Activated T-helper 1 cell treated with anti-CD3 and anti-CD28 coated beads, Interleukin-12 subunit alpha, Interleukin-12 subunit beta, Interleukin-2, Interleukin-4 antibody, amounts not matched to agents 30 ng/mL and 10 ng/mL and 1 ng/mL, durations not matched to agents 14 hours and 24 hours and 36 hours (primary cell): ENCODE measurements at regions not wholly inside any gene's neighbourhood (a gene's known extent, or its start where the extent isn't known, plus 50 kb on each side); places are given as distances from the start of the nearest gene placed in this dataset.
"Not testable (repeated sequence)": the region's sequence is repeated elsewhere in the genome, so short reads cannot be mapped to it uniquely, and the experiment has no call there.

Experiments used
- DNase-seq: peaks from one replicate; pipeline ENCODE4 v3.0.0; 2021; ENCODE audit warnings: low spot score
- H3K27ac Mint-ChIP-seq: one replicate; pipeline ENCODE4 v1.8.0; 2021; ENCODE audit warnings: mild to moderate bottlenecking, mixed read lengths
- H3K27me3 Mint-ChIP-seq: one replicate; pipeline ENCODE4 v1.8.0; 2022; ENCODE audit warnings: mild to moderate bottlenecking, moderate library complexity, mixed read lengths; ENCODE audit not compliant: insufficient read depth
- H3K36me3 Mint-ChIP-seq: one replicate; pipeline ENCODE4 v1.8.0; 2021; ENCODE audit warnings: low read depth, mixed read lengths
- H3K4me1 Mint-ChIP-seq: one replicate; pipeline ENCODE4 v1.8.0; 2021; ENCODE audit warnings: low read depth, mixed read lengths
- H3K4me3 Mint-ChIP-seq: one replicate; pipeline ENCODE4 v1.8.0; 2021; ENCODE audit warnings: mild to moderate bottlenecking, moderate library complexity, mixed read lengths
- H3K9me3 Mint-ChIP-seq: one replicate; pipeline ENCODE4 v1.8.0; 2021; ENCODE audit warnings: mixed read lengths
- intact Hi-C: fragments of 100-400 bp; cut with micrococcal nuclease; formaldehyde crosslinking; loops from one replicate; pipeline ENCODE4 v1.15.1; 2024

GRCh38 chr16:87145181-87146176 lies 171.7 kb downstream of the C16orf95 start:
- intact Hi-C loops, result no loop called here
- H3K4me1 Mint-ChIP-seq, result no peaks in the 10 kb centered on the region

GRCh38 chr16:87146676-87147075 lies 170.5 kb downstream of the C16orf95 start:
- no peaks in the 10 kb centered on the region for H3K36me3 Mint-ChIP-seq
- H3K9me3 Mint-ChIP-seq, result peaks cover 33% of the 10 kb centered on the region
- H3K27me3 Mint-ChIP-seq, result no peaks in the 10 kb centered on the region
- no peak for DNase-seq
- no peak overlapping the region for H3K27ac Mint-ChIP-seq
- H3K4me1 Mint-ChIP-seq, result no peaks in the 10 kb centered on the region
- intact Hi-C loops, result no loop called here
- no peak overlapping the region for H3K4me3 Mint-ChIP-seq

More at GRCh38 chr16:87145181-87146176, 171.7 kb downstream of the C16orf95 start:
- Mint-ChIP-seq H3K36me3 (no peaks in the 10 kb centered on the region), H3K27me3 (no peaks in the 10 kb centered on the region), H3K9me3 (peaks cover 28% of the 10 kb centered on the region), H3K27ac (no peak overlapping the region), H3K4me3 (no peak overlapping the region)
- DNase-seq, result no peak

- DNase-seq, result no peak
- H3K4me1 Mint-ChIP-seq, result no peaks in the 10 kb centered on the region
- no peaks in the 10 kb centered on the region for H3K27me3 Mint-ChIP-seq
- no peak overlapping the region for H3K27ac Mint-ChIP-seq
- no peaks in the 10 kb centered on the region for H3K36me3 Mint-ChIP-seq
- peaks cover 41% of the 10 kb centered on the region for H3K9me3 Mint-ChIP-seq
- intact Hi-C loops, result no loop called here
- H3K4me3 Mint-ChIP-seq, result no peak overlapping the region
Measured at GRCh38 chr16:87149051-87149450, 168.1 kb downstream of the C16orf95 start.

DNA sequence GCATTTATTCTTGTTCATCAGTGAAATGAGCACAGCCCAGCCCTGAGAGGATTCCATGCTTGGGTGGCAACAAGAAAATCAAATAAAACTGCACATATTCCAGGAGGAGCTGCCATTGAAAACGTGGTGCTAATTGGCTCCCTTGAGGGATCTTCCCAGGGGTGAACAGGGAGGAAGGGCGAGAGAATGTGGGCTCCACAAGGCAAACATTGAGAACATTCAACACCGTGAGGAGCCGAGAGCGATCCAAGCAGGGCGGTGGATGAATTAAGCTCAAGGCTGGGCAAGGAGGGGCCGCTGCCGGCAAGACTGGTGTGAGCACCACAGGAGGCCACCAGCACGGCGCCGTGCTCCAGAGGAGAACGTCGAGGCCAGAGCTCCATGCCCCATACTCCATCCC lies 166.9 kb downstream of the C16orf95 start:
- H3K27ac Mint-ChIP-seq, result no peak overlapping the region
- H3K27me3 Mint-ChIP-seq, result no peaks in the 10 kb centered on the region
- intact Hi-C loops, result no loop called here
- peaks cover 39% of the 10 kb centered on the region for H3K9me3 Mint-ChIP-seq
- no peak for DNase-seq
- no peak overlapping the region for H3K4me3 Mint-ChIP-seq
- H3K36me3 Mint-ChIP-seq, result no peaks in the 10 kb centered on the region
- no peaks in the 10 kb centered on the region for H3K4me1 Mint-ChIP-seq

DNA sequence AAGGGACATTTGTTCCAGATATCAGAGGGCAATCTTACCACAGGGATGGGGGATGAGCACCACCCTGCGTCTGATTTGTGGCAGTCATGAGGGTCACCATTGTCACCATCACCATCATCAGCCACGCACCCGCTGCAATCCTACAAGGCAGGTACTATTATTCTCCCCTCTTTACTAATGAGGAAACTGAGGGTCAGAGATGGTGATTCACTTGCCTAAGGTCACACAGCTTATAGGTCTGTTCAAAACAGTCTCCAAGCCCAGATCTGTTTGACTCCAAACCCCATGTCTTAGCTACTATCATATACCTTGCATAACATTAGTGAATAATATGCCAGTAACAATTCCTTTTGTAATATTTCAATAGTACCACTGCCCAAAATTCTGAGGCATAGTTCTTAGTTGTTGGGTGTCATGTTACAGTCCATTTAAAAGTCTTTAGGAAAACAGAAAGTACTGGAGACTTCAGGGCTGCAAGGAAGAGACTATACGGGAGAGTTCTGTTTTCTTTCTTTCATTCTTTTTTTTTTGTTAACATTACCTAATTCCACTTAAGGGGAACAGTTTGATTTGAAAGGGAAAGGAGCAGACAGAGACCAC lies 166.4 kb downstream of the C16orf95 start:
- DNase-seq, result no peak
- no peak overlapping the region for H3K27ac Mint-ChIP-seq
- no peaks in the 10 kb centered on the region for H3K36me3 Mint-ChIP-seq
- no peaks in the 10 kb centered on the region for H3K27me3 Mint-ChIP-seq
- H3K4me1 Mint-ChIP-seq, result no peaks in the 10 kb centered on the region
- H3K4me3 Mint-ChIP-seq, result no peak overlapping the region
- peaks cover 39% of the 10 kb centered on the region for H3K9me3 Mint-ChIP-seq
- intact Hi-C loops, result no loop called here

DNA sequence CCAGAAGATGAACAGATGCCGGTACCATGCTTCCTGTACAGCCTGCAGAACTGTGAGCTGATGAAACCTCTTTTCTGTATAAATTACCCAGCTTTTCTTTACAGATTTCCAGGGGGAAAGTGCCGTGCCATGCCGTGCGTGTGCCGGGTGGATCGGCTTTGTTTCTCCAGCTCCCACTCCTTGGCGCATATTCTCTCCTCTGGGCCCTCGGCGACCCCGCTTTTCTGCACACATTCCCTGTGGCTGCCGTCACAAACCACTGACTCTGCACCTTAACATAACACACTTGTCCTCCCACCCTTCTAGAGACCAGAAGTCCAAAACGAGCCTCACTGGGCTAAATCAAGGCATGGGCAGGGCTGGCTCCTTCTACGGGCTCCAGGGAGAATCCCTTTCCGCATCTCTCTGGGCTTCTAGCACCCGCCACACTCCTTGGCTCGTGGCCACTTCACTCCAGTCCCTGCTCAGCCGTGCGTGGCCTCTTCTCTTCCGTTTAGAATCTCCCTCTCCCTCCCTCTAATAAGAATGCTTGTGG lies 164.9 kb downstream of the C16orf95 start:
- Mint-ChIP-seq H3K4me1 (no peaks in the 10 kb centered on the region), H3K4me3 (no peak overlapping the region), H3K9me3 (peaks cover 35% of the 10 kb centered on the region), H3K27ac (no peak overlapping the region), H3K27me3 (no peaks in the 10 kb centered on the region), H3K36me3 (no peaks in the 10 kb centered on the region)
- intact Hi-C loops, result no loop called here
- DNase-seq, result no peak

DNA sequence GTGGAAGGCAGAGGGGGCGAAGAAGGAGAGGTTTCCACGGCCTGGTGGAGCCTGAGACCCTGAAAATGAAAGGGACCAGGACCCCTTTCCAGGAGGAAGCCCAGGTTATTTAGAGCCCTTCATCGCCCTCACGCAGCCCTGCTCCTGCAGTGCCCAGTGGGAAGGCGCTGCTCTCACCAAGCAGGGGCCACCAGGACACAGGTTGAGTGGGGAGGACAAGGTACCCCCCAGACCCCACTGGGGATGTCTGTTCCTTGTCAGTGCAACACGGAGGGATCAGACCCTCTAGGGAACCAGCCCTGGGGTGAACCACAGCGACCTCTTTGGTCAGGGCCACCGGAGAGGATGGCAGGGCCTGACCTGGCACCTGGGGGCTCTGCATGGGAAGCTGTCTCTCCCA lies 163.9 kb downstream of the C16orf95 start:
- H3K36me3 Mint-ChIP-seq, result no peaks in the 10 kb centered on the region
- H3K27me3 Mint-ChIP-seq, result peaks cover 3% of the 10 kb centered on the region
- intact Hi-C loops, result no loop called here
- H3K27ac Mint-ChIP-seq, result no peak overlapping the region
- H3K4me3 Mint-ChIP-seq, result no peak overlapping the region
- no peaks in the 10 kb centered on the region for H3K4me1 Mint-ChIP-seq
- DNase-seq, result no peak
- H3K9me3 Mint-ChIP-seq, result peaks cover 28% of the 10 kb centered on the region

- H3K4me1 Mint-ChIP-seq, H3K36me3 Mint-ChIP-seq, H3K27ac Mint-ChIP-seq, intact Hi-C loops, H3K4me3 Mint-ChIP-seq, H3K27me3 Mint-ChIP-seq, DNase-seq: not testable (repeated sequence)
- H3K9me3 Mint-ChIP-seq, result peaks cover 17% of the 10 kb centered on the region
Measured at GRCh38 chr16:87155315-87155714, 161.9 kb downstream of the C16orf95 start.

- no peaks in the 10 kb centered on the region for H3K4me1 Mint-ChIP-seq
- intact Hi-C loops, result no loop called here
- H3K9me3 Mint-ChIP-seq, result peaks cover 12% of the 10 kb centered on the region
- H3K36me3 Mint-ChIP-seq, result no peaks in the 10 kb centered on the region
- no peak overlapping the region for H3K4me3 Mint-ChIP-seq
- H3K27me3 Mint-ChIP-seq, result peaks cover 3% of the 10 kb centered on the region
- DNase-seq, result no peak
- no peak overlapping the region for H3K27ac Mint-ChIP-seq
Measured at GRCh38 chr16:87156195-87156594, 161.0 kb downstream of the C16orf95 start.

DNA sequence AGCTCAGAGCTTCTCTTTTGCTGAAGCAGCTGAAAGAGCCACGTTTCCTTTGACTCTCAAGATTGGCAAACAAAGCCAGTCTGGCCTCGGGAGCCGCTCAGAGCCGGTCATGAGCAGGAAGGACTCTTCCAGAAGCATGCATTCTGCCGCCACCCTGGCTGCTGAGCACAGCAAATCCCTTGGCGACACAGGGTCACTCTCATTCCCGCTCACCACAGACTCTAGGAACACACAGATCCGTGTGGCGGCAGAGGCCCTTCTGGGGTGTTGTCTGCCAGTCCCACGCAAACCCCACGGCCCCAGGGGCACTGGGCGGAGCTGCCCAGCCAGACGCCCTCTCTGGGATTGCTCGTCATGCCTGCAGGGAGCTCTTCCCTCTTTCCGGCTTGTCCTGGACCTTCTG lies 157.0 kb downstream of the C16orf95 start:
- Mint-ChIP-seq H3K4me1 (no peaks in the 10 kb centered on the region), H3K27ac (no peak overlapping the region), H3K27me3 (peaks cover 3% of the 10 kb centered on the region), H3K4me3 (no peak overlapping the region), H3K36me3 (no peaks in the 10 kb centered on the region), H3K9me3 (peaks cover 3% of the 10 kb centered on the region)
- DNase-seq, result no peak
- intact Hi-C loops, result no loop called here

DNA sequence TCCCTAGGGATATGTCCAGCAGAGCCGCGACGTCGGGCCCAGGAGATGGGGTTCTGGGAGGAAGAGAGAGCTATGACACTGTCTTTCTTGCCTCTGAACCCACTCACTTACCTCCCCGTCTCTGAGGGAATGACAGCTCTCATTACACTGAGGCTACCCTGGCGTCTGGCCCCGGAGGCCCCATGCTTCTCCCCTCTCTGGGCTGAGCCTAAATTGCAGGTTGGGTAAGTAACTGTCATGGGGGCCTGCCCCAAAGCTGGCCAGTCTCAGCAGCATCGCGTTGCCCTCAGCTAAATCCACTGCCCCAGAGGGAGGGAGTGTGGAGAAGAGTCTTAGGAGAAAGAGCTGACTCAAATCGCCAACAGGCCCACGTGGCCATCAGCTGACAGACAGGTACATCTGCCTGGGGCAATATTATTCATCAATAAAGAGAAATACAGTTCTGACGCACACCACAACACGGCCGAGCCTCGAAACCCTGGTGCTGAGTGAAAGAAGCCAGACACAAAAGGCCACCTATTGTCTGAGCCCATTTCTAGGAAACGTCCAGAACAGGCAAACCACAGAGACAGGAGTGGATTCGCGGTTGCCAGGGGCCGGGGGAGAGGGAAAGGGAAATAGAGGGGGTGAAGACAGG lies 156.4 kb downstream of the C16orf95 start:
- no peak overlapping the region for H3K27ac Mint-ChIP-seq
- H3K4me3 Mint-ChIP-seq, result no peak overlapping the region
- no peaks in the 10 kb centered on the region for H3K4me1 Mint-ChIP-seq
- peaks cover 3% of the 10 kb centered on the region for H3K9me3 Mint-ChIP-seq
- peaks cover 3% of the 10 kb centered on the region for H3K27me3 Mint-ChIP-seq
- no peaks in the 10 kb centered on the region for H3K36me3 Mint-ChIP-seq
- DNase-seq, result no peak
- intact Hi-C loops, result no loop called here

- H3K4me3 Mint-ChIP-seq, H3K4me1 Mint-ChIP-seq, H3K27ac Mint-ChIP-seq, H3K36me3 Mint-ChIP-seq, H3K27me3 Mint-ChIP-seq, intact Hi-C loops, DNase-seq, H3K9me3 Mint-ChIP-seq: not testable (repeated sequence)
Measured at GRCh38 chr16:87161410-87161809, 155.8 kb downstream of the C16orf95 start.
